LNCAP (cell line): ENCODE measurements at regions not wholly inside any gene's neighbourhood (a gene's known extent, or its start where the extent isn't known, plus 50 kb on each side); places are given as distances from the start of the nearest gene placed in this dataset.

Experiments used
- TF ChIP-seq, protein P1 (sequence below): fragments of 450-650 bp; IDR thresholded peaks from 2 replicates; pipeline ENCODE4 v1.5.1; 2017; ENCODE audit warnings: mild to moderate bottlenecking

GRCh38 chr20:23299673-23300050 lies 50.9 kb upstream of the NXT1 start:
- TF ChIP-seq, protein P1, sequence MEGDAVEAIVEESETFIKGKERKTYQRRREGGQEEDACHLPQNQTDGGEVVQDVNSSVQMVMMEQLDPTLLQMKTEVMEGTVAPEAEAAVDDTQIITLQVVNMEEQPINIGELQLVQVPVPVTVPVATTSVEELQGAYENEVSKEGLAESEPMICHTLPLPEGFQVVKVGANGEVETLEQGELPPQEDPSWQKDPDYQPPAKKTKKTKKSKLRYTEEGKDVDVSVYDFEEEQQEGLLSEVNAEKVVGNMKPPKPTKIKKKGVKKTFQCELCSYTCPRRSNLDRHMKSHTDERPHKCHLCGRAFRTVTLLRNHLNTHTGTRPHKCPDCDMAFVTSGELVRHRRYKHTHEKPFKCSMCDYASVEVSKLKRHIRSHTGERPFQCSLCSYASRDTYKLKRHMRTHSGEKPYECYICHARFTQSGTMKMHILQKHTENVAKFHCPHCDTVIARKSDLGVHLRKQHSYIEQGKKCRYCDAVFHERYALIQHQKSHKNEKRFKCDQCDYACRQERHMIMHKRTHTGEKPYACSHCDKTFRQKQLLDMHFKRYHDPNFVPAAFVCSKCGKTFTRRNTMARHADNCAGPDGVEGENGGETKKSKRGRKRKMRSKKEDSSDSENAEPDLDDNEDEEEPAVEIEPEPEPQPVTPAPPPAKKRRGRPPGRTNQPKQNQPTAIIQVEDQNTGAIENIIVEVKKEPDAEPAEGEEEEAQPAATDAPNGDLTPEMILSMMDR = no peak

DNA sequence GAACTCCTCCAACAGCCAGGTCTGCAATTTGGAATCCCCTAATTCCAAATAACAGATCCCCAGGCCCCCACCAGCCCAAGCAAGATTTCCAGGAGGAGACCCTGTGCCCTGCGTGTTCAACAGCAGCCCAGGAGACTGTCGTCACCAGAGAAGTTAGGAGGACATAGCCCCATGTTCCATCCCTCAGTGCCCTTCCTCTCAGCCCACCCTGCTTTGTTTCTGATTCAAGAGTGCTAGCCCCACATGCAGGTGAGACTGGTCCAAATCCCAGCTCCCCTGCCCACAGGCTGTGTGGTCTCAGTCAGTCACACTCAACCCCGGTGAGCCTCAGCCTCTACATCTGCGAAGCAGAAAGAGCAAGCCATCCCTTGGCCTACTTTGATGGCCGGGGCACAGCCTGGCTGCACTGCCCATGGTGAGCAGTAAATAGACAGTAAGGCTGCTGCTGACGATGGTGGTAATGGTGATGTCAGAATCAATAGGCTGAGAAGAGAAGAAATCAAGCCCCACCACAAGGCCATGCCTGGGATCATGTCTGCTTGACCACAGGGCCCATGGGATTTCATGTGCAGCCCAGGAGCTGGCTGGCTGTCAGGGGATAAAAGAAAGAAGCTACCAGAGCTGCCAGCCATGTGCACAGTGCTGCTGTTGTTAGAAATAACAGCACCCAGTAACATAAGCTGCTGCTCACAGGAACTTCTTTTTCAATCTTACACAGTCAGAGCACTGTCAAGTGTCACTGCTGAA lies 51.5 kb upstream of the NXT1 start:
- TF ChIP-seq, protein P1 = no peak

DNA sequence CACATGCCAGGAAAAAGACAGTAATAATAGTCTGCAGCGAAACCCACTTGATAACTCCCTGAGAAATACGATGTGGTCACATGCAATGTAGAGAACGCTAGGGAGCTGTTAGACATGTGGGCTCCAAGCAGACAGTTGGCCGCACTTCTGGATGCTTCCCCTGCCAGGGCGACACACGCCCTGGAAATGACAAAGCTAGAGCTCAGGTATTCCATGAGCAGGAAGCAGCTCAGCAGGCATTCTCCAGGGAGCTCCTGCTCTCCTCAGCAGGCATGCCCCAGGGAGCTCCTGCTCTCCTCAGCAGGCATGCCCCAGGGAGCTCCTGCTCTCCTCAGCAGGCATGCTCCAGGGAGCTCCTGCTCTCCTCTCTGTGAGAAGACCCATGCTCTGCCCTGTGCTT lies 52.4 kb upstream of the NXT1 start:
- TF ChIP-seq, protein P1 = no peak

GRCh38 chr20:23296841-23297701 lies 53.5 kb upstream of the NXT1 start:
- TF ChIP-seq, protein P1 = no peak

DNA sequence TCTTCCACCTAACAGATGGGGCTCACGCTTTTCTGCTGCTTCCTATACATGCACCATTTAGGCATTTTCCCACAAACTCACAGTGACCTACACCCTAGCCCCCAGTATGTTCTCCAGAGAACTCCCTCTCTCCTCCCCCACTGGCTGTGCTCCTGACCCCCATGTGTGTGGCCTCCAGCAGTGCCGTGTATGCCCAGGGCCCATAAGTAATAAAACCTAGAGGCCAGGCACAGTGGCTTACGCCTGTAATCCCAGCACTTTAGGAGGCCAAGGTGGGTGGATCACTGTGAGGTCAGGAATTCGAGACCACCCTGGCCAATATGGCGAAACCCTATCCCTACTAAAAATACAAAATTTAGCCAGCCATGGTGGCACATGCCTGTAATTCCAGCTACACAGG lies 54.7 kb upstream of the NXT1 start:
- TF ChIP-seq, protein P1 = no peak

DNA sequence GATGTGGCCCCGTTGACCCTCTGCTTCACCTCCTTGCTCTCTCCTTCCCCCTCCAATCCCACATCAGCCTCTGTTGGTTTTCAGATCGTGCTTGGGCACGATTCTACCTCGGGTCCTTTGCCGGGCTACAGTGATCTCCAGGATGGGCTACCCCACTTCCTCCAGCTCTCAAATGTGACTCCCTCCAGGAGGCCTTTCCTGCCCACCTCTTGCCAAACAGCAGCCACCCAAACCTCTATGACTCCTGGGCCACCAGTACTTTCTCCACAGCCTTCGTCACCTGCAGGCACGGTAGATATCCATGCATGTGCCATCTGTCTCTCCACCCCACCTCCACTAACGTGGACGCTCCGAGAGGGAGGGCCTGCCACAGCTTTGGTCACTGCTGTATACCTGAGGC lies 55.9 kb upstream of the NXT1 start:
- TF ChIP-seq, protein P1 = no peak

DNA sequence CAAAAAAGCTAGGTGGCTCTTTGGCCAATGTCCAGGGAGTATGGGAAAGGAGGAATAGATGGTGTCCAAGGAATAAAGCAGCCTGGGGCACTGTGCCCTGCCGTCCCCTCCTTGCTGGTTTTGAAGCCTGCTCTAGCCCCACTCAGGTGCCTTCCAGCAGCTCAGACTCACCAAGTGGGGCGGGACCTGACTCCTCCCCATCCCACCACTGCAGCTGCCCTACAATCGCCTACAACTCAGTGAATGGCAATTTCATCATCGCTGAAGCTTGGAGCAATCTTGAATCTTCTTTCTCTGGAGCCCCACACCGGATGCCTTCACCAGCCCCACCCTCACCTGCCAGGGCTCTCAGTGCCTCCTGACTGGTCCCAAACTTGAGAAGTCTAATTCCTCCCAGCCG lies 56.4 kb upstream of the NXT1 start:
- TF ChIP-seq, protein P1 = no peak
